ENCODE measurements at regions not wholly inside any gene's neighbourhood (a gene's known extent, or its start where the extent isn't known, plus 50 kb on each side); places are given as distances from the start of the nearest gene placed in this dataset.

DNA sequence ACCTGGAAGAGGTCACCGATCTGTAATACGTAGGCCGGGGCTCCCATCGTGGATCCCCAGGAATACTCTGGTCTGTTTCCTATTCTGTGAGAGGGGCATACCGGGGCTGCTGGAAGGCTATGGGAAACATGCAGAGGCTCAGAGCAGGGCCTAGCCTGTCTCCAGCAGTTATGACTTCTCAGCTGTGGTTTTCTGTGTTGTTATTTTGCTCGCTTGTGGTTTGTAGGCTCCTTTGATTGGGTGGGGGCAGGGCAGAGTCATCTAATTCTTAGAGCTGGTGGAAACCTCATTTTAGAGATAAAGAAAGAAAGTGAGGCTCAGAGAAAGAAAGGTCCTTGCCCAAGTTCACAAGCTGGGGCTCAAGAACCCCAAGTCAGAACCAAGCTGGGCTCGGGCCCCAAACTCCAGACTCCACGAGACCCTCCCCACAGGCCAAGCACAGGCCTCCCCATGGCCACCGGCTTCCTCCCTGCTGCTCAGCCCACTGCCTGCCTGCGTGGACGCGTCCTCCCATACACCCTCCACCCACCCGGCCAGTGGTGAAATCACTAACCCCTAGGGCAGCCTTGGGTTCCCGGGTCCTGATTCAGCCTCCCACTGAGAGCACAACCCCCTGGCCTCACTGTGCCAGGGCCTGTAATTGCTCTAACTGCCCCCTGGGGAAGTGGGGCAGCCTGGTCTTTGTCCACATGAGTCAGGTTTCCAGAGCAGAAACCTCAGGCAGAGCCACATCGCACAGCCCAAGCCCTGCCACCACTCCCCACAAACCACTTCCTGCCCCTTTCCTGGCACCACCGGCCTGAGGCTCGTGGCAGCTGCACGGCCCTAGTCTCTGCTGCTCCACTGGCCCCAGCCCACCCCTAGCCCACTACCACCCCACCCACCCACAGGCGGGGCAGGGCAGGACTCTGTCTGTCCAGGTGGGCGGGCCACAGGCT lies 270.8 kb downstream of the UACA start (continued):
- TF ChIP-seq IKZF1 (conservative IDR thresholded peaks at IDR 0.05) (peak; percentile 89), CHD2 (IDR thresholded peaks at IDR 0.05; ENCODE audit: borderline replicate concordance, low read depth, low read length) (peak; percentile 64; the same call in 1 of the 2 replicates), SREBF2 (IDR thresholded peaks at IDR 0.05; ENCODE audit: low read length) (no peak), MXI1 (IDR thresholded peaks at IDR 0.05; ENCODE audit: low read depth, low read length) (no peak), IRF4 (IDR thresholded peaks at IDR 0.05; ENCODE audit: low read depth, low read length) (no peak), BMI1 (IDR thresholded peaks at IDR 0.05; ENCODE audit: borderline replicate concordance) (no peak), CEBPB (IDR thresholded peaks at IDR 0.05; ENCODE audit: borderline replicate concordance in 1 of 2, low read depth in 2 of 2, low read length in 2 of 2) (no peak), SIN3A (IDR thresholded peaks at IDR 0.05; ENCODE audit: low read depth, low read length) (no peak), SMAD5 (IDR thresholded peaks at IDR 0.05; ENCODE audit: low read depth) (no peak), LARP7 (IDR thresholded peaks at IDR 0.05) (peak; percentile 25; the same call in 1 of the 2 replicates), MTA2 (IDR thresholded peaks at IDR 0.05; ENCODE audit: low read depth) (peak; percentile 87), POU2F2 (IDR thresholded peaks at IDR 0.05; ENCODE audit: borderline replicate concordance, low read depth, low read length) (peak; percentile 76), CBX3 (IDR thresholded peaks at IDR 0.05; ENCODE audit: borderline replicate concordance, low read depth) (no peak), DPF2 (IDR thresholded peaks at IDR 0.05) (peak; percentile 92), ZNF384 (IDR thresholded peaks at IDR 0.05; ENCODE audit: borderline replicate concordance, low read depth, low read length) (no peak), FOXM1 (IDR thresholded peaks at IDR 0.05; ENCODE audit: low read depth, low read length) (peak; percentile 72), NFYB (IDR thresholded peaks at IDR 0.05; ENCODE audit: insufficient read depth, low read depth, low read length) (no peak)
- TF ChIP-seq, protein P1, sequence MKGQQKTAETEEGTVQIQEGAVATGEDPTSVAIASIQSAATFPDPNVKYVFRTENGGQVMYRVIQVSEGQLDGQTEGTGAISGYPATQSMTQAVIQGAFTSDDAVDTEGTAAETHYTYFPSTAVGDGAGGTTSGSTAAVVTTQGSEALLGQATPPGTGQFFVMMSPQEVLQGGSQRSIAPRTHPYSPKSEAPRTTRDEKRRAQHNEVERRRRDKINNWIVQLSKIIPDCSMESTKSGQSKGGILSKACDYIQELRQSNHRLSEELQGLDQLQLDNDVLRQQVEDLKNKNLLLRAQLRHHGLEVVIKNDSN (IDR thresholded peaks at IDR 0.05; ENCODE audit: borderline replicate concordance, extremely low read length, insufficient read depth, low read depth, low read length), result no peak
- TF ChIP-seq, protein P2, sequence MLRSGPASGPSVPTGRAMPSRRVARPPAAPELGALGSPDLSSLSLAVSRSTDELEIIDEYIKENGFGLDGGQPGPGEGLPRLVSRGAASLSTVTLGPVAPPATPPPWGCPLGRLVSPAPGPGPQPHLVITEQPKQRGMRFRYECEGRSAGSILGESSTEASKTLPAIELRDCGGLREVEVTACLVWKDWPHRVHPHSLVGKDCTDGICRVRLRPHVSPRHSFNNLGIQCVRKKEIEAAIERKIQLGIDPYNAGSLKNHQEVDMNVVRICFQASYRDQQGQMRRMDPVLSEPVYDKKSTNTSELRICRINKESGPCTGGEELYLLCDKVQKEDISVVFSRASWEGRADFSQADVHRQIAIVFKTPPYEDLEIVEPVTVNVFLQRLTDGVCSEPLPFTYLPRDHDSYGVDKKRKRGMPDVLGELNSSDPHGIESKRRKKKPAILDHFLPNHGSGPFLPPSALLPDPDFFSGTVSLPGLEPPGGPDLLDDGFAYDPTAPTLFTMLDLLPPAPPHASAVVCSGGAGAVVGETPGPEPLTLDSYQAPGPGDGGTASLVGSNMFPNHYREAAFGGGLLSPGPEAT (IDR thresholded peaks at IDR 0.05; ENCODE audit: low read depth), result peak; percentile 32; the same call in 1 of the 2 replicates
- TF ChIP-seq, protein P3, sequence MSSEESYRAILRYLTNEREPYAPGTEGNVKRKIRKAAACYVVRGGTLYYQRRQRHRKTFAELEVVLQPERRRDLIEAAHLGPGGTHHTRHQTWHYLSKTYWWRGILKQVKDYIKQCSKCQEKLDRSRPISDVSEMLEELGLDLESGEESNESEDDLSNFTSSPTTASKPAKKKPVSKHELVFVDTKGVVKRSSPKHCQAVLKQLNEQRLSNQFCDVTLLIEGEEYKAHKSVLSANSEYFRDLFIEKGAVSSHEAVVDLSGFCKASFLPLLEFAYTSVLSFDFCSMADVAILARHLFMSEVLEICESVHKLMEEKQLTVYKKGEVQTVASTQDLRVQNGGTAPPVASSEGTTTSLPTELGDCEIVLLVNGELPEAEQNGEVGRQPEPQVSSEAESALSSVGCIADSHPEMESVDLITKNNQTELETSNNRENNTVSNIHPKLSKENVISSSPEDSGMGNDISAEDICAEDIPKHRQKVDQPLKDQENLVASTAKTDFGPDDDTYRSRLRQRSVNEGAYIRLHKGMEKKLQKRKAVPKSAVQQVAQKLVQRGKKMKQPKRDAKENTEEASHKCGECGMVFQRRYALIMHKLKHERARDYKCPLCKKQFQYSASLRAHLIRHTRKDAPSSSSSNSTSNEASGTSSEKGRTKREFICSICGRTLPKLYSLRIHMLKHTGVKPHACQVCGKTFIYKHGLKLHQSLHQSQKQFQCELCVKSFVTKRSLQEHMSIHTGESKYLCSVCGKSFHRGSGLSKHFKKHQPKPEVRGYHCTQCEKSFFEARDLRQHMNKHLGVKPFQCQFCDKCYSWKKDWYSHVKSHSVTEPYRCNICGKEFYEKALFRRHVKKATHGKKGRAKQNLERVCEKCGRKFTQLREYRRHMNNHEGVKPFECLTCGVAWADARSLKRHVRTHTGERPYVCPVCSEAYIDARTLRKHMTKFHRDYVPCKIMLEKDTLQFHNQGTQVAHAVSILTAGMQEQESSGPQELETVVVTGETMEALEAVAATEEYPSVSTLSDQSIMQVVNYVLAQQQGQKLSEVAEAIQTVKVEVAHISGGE (CRISPR knock-in tag; IDR thresholded peaks at IDR 0.05), result no peak
